ENCODE measurements at regions not wholly inside any gene's neighbourhood (a gene's known extent, or its start where the extent isn't known, plus 50 kb on each side); places are given as distances from the start of the nearest gene placed in this dataset.

- ChIA-PET CTCF (no interaction called here), POLR2A (no interaction called here)
- no peak overlapping the region for H3K4me3 ChIP-seq (ENCODE audit: low read depth, low read length)
- TF ChIP-seq CTCF (IDR thresholded peaks at IDR 0.05; ENCODE audit: insufficient read depth, low read length, missing control alignments), result no peak
- no peak for DNase-seq (ENCODE audit: low read depth, low spot score)
Observed at GRCh38 chr9:82467436-82467835, 478.9 kb downstream of the SPATA31D1 start.

GRCh38 chr9:82474235-82474634 lies 485.7 kb downstream of the SPATA31D1 start:
- no peak for DNase-seq (ENCODE audit: low read depth, low spot score)
- H3K4me3 ChIP-seq (ENCODE audit: low read depth, low read length), result no peak overlapping the region
- ChIA-PET CTCF (no interaction called here), POLR2A (no interaction called here)
- no peak for TF ChIP-seq CTCF (IDR thresholded peaks at IDR 0.05; ENCODE audit: insufficient read depth, low read length, missing control alignments)

- CTCF ChIA-PET, result no interaction called here
- no peak for DNase-seq (ENCODE audit: low read depth, low spot score)
- POLR2A ChIA-PET, result no interaction called here
- no peak for TF ChIP-seq CTCF (IDR thresholded peaks at IDR 0.05; ENCODE audit: insufficient read depth, low read length, missing control alignments)
- H3K4me3 ChIP-seq (ENCODE audit: low read depth, low read length), result no peak overlapping the region
Observed at GRCh38 chr9:82475584-82476301, 487.2 kb downstream of the SPATA31D1 start.

- no peak for DNase-seq (ENCODE audit: low read depth, low spot score)
- POLR2A ChIA-PET, result no interaction called here
- TF ChIP-seq CTCF (IDR thresholded peaks at IDR 0.05; ENCODE audit: insufficient read depth, low read length, missing control alignments), result no peak
Observed at GRCh38 chr9:82480921-82481320, 492.3 kb downstream of the SPATA31D1 start.

GRCh38 chr9:82487935-82488312 lies 499.4 kb downstream of the SPATA31D1 start:
- ChIA-PET CTCF (interaction anchor here (1.2 kb wide), 1 partner anchor 119 kb away, joined by 3 read pairs; no protein-coding TSS in a partner anchor), POLR2A (no interaction called here)
- TF ChIP-seq CTCF (IDR thresholded peaks at IDR 0.05; ENCODE audit: insufficient read depth, low read length, missing control alignments), result no peak
- H3K4me3 ChIP-seq (ENCODE audit: low read depth, low read length), result no peak overlapping the region
- no peak for DNase-seq (ENCODE audit: low read depth, low spot score)

More at GRCh38 chr9:82480921-82481320, 492.3 kb downstream of the SPATA31D1 start:
- CTCF ChIA-PET, result no interaction called here
- no peak overlapping the region for H3K4me3 ChIP-seq (ENCODE audit: low read depth, low read length)

GRCh38 chr9:82488313-82489200 lies 500.0 kb downstream of the SPATA31D1 start:
- POLR2A ChIA-PET, result no interaction called here
- H3K4me3 ChIP-seq (ENCODE audit: low read depth, low read length), result no peak overlapping the region
- no peak for TF ChIP-seq CTCF (IDR thresholded peaks at IDR 0.05; ENCODE audit: insufficient read depth, low read length, missing control alignments)
- DNase-seq (ENCODE audit: low read depth, low spot score), result peak; percentile 71
- CTCF ChIA-PET, result no interaction called here
